ENCODE measurements at regions not wholly inside any gene's neighbourhood (a gene's known extent, or its start where the extent isn't known, plus 50 kb on each side); places are given as distances from the start of the nearest gene placed in this dataset.

- no peaks in the 10 kb centered on the region for H3F3A ChIP-seq (replicated peaks; ENCODE audit: low read depth)
- Mint-ChIP-seq H3K4me3 (no peak overlapping the region), H3K36me3 (ENCODE audit: low read depth) (no peaks in the 10 kb centered on the region), H3K9me3 (peaks cover 5% of the 10 kb centered on the region; the same call in 1 of the 3 replicates), H3K27ac (no peak overlapping the region), H3K4me1 (peaks cover 6% of the 10 kb centered on the region; the same call in 2 of the 3 replicates), H3K27me3 (ENCODE audit: insufficient read depth, low read depth, poor library complexity) (peaks cover 6% of the 10 kb centered on the region)
- H3K9me2 ChIP-seq (ENCODE audit: insufficient read depth) = peaks cover 12% of the 10 kb centered on the region
- no peaks in the 10 kb centered on the region for H3K36me3 ChIP-seq (ENCODE audit: insufficient read depth)
- H4K20me1 ChIP-seq (replicated peaks; ENCODE audit: insufficient read depth) = no peaks in the 10 kb centered on the region
- no peak overlapping the region for H3K27ac ChIP-seq (ENCODE audit: low read depth)
- no peaks in the 10 kb centered on the region for H3K27me3 ChIP-seq (ENCODE audit: insufficient read depth)
- DNase-seq (ENCODE audit: low spot score) = peak; percentile 24
- H3K4me2 ChIP-seq = no peak overlapping the region
- peak; percentile 81 for ATAC-seq
- no peak overlapping the region for H2AFZ ChIP-seq
- no peak overlapping the region for H3K4me3 ChIP-seq
- H3K79me2 ChIP-seq (replicated peaks; ENCODE audit: insufficient read depth) = no peaks in the 10 kb centered on the region
- H3K4me1 ChIP-seq (ENCODE audit: insufficient read depth) = 0 out of 2 replicates have a peak, but pooled peaks cover 3% of the 10 kb centered on the region
- TF ChIP-seq ETS1 (IDR thresholded peaks at IDR 0.05) = no peak
- TF ChIP-seq EZH2phosphoT487 (IDR thresholded peaks at IDR 0.05; ENCODE audit: unreplicated experiment) = no peak
- no peak for TF ChIP-seq NANOG (IDR thresholded peaks at IDR 0.05; ENCODE audit: borderline replicate concordance)
- no peak for TF ChIP-seq ZNF331 (CRISPR knock-in tag; IDR thresholded peaks at IDR 0.05; ENCODE audit: low read depth)
- no peak for TF ChIP-seq CTCF (conservative IDR thresholded peaks at IDR 0.05; ENCODE audit: low read depth in 2 of 2)
- no peak for TF ChIP-seq CREB1 (CRISPR knock-in tag; IDR thresholded peaks at IDR 0.05; ENCODE audit: low read depth)
- no peak for TF ChIP-seq JUNB (IDR thresholded peaks at IDR 0.05; ENCODE audit: unreplicated experiment)
- no peak for TF ChIP-seq POLR2AphosphoS5 (IDR thresholded peaks at IDR 0.05; ENCODE audit: low read depth)
- no peak for TF ChIP-seq ZNF114 (CRISPR knock-in tag; IDR thresholded peaks at IDR 0.05)
- TF ChIP-seq EZH2 (IDR thresholded peaks at IDR 0.05; ENCODE audit: low read depth, unreplicated experiment) = no peak
- TF ChIP-seq REST (IDR thresholded peaks at IDR 0.05; ENCODE audit: unreplicated experiment) = no peak
- no peak for TF ChIP-seq STAT1 (IDR thresholded peaks at IDR 0.05; ENCODE audit: unreplicated experiment)
- no peak for TF ChIP-seq ZNF462 (CRISPR knock-in tag; IDR thresholded peaks at IDR 0.05)
Observed at GRCh38 chr10:121036431-121036830, 185.3 kb downstream of the WDR11 start.

Measured in GM23338 (cell line).